ENCODE measurements at regions not wholly inside any gene's neighbourhood (a gene's known extent, or its start where the extent isn't known, plus 50 kb on each side); places are given as distances from the start of the nearest gene placed in this dataset.

- Histone ChIP-seq H3K4me3 (replicated peaks in 1 of 2; ENCODE audit: low read depth in 1 of 2, low read length in 2 of 2) (no peak overlapping the region), H4K20me1 (ENCODE audit: insufficient read depth) (no peaks in the 10 kb centered on the region), H3K27ac (ENCODE audit: low read depth, low read length) (no peak overlapping the region), H3K36me3 (ENCODE audit: control insufficient read depth in 1 of 2, insufficient read depth in 2 of 2, low read length in 2 of 2) (no peaks in the 10 kb centered on the region), H3K4me2 (ENCODE audit: low read length) (no peak overlapping the region), H3K27me3 (ENCODE audit: insufficient read depth, low read length) (peaks cover 9% of the 10 kb centered on the region; the same call in 1 of the 2 replicates), H3K79me2 (ENCODE audit: insufficient read depth, low read length) (no peaks in the 10 kb centered on the region), H3K4me1 (ENCODE audit: control insufficient read depth in 1 of 2, insufficient read depth in 2 of 2, low read length in 2 of 2) (no peaks in the 10 kb centered on the region), H3K9me2 (ENCODE audit: insufficient read depth) (no peaks in the 10 kb centered on the region), H3K9me3 (ENCODE audit: control insufficient read depth in 1 of 2, insufficient read depth in 1 of 2, low read depth in 1 of 2, low read length in 2 of 2) (no peaks in the 10 kb centered on the region), H3K9ac (ENCODE audit: low read length) (no peak overlapping the region), H2AFZ (ENCODE audit: low read depth, low read length, poor library complexity, severe bottlenecking) (no peak overlapping the region)
- intact Hi-C loops (cut with micrococcal nuclease): no loop called here
- ATAC-seq (no peak), DNase-seq (ENCODE audit: low read depth, low spot score) (no peak)
- no TSS peak for BruUV-seq (replicated peaks)
- TF ChIP-seq SP1 (IDR thresholded peaks at IDR 0.05; ENCODE audit: low read depth) (0 out of 2 replicates have a peak, but pooled peaks have one; percentile 12), POLR2A (IDR thresholded peaks at IDR 0.05; ENCODE audit: borderline replicate concordance, extremely low read depth, insufficient read depth, insufficient read length) (no peak)
- ChIA-PET CTCF (no interaction called here), POLR2A (no interaction called here), RAD21 (ENCODE audit: low non-redundant PET in 1 of 2, low total read pairs in 2 of 2, uncharacterized antibody in 2 of 2, unreplicated experiment in 2 of 2) (no interaction called here)
Observed at GRCh38 chr2:216792222-216793021, 67.4 kb downstream of the TNP1 start.

- ATAC-seq (no peak), DNase-seq (ENCODE audit: low read depth, low spot score) (no peak)
- BruUV-seq (replicated peaks): no TSS peak
- Histone ChIP-seq H2AFZ (ENCODE audit: low read depth, low read length, poor library complexity, severe bottlenecking) (no peak overlapping the region), H4K20me1 (ENCODE audit: insufficient read depth) (no peaks in the 10 kb centered on the region), H3K27me3 (ENCODE audit: insufficient read depth, low read length) (peaks cover 9% of the 10 kb centered on the region; the same call in 1 of the 2 replicates), H3K9me2 (ENCODE audit: insufficient read depth) (no peaks in the 10 kb centered on the region), H3K79me2 (ENCODE audit: insufficient read depth, low read length) (no peaks in the 10 kb centered on the region), H3K4me2 (ENCODE audit: low read length) (no peak overlapping the region), H3K36me3 (ENCODE audit: control insufficient read depth in 1 of 2, insufficient read depth in 2 of 2, low read length in 2 of 2) (no peaks in the 10 kb centered on the region), H3K9ac (ENCODE audit: low read length) (no peak overlapping the region), H3K4me3 (replicated peaks in 1 of 2; ENCODE audit: low read depth in 1 of 2, low read length in 2 of 2) (no peak overlapping the region), H3K9me3 (ENCODE audit: control insufficient read depth in 1 of 2, insufficient read depth in 1 of 2, low read depth in 1 of 2, low read length in 2 of 2) (no peaks in the 10 kb centered on the region), H3K27ac (ENCODE audit: low read depth, low read length) (no peak overlapping the region), H3K4me1 (ENCODE audit: control insufficient read depth in 1 of 2, insufficient read depth in 2 of 2, low read length in 2 of 2) (no peaks in the 10 kb centered on the region)
- POLR2A ChIA-PET: no interaction called here
- TF ChIP-seq ZFX (IDR thresholded peaks at IDR 0.05): no peak
- no peak for TF ChIP-seq EGR1 (IDR thresholded peaks at IDR 0.05; ENCODE audit: low read depth)
- no peak for TF ChIP-seq YY1 (IDR thresholded peaks at IDR 0.05; ENCODE audit: extremely low read depth, insufficient replicate concordance, low read depth, low read length)
- no peak for TF ChIP-seq ZBTB33 (IDR thresholded peaks at IDR 0.05; ENCODE audit: extremely low read depth, insufficient replicate concordance, low read length)
- TF ChIP-seq CBX3 (IDR thresholded peaks at IDR 0.05; ENCODE audit: low read depth): no peak
- TF ChIP-seq TCF7L2 (IDR thresholded peaks at IDR 0.05; ENCODE audit: borderline replicate concordance, extremely low read depth, insufficient read depth, insufficient read length): no peak
- TF ChIP-seq JUND (IDR thresholded peaks at IDR 0.05): no peak
- no peak for TF ChIP-seq SP1 (IDR thresholded peaks at IDR 0.05; ENCODE audit: low read depth)
- TF ChIP-seq POLR2A (IDR thresholded peaks at IDR 0.05; ENCODE audit: borderline replicate concordance, extremely low read depth, insufficient read depth, insufficient read length): no peak
- TF ChIP-seq ATF3 (IDR thresholded peaks at IDR 0.05): no peak
- TF ChIP-seq POLR2AphosphoS5 (IDR thresholded peaks at IDR 0.05; ENCODE audit: low read depth, low read length): no peak
- no peak for TF ChIP-seq MAX (IDR thresholded peaks at IDR 0.05)
- TF ChIP-seq SRF (IDR thresholded peaks at IDR 0.05; ENCODE audit: low read depth): no peak
- CTCF ChIA-PET: no interaction called here
- RAD21 ChIA-PET (ENCODE audit: low non-redundant PET in 1 of 2, low total read pairs in 2 of 2, uncharacterized antibody in 2 of 2, unreplicated experiment in 2 of 2): no interaction called here
- intact Hi-C loops (cut with micrococcal nuclease): no loop called here
Observed at GRCh38 chr2:216791303-216791702, 68.6 kb downstream of the TNP1 start.

Data from HCT116 (cell line).